Chondrocyte (in vitro differentiated cells): ENCODE measurements at regions not wholly inside any gene's neighbourhood (a gene's known extent, or its start where the extent isn't known, plus 50 kb on each side); places are given as distances from the start of the nearest gene placed in this dataset.

Experiments
- DNase-seq: peaks from one replicate; pipeline ENCODE4 v3.0.0; 2021; ENCODE audit warnings: mixed read lengths, low spot score
- H3K27ac Mint-ChIP-seq: one replicate; pipeline ENCODE4 v1.8.0; 2021; ENCODE audit warnings: mild to moderate bottlenecking, moderate library complexity, mixed read lengths; ENCODE audit not compliant: unreplicated experiment
- H3K27me3 Mint-ChIP-seq: 2 replicates; pipeline ENCODE4 v1.8.0; 2021; ENCODE audit warnings: low read depth, mixed read lengths
- H3K36me3 Mint-ChIP-seq: 2 replicates; pipeline ENCODE4 v1.8.0; 2021; ENCODE audit warnings: low read depth, mixed read lengths
- H3K4me1 Mint-ChIP-seq: 2 replicates; pipeline ENCODE4 v1.8.0; 2021; ENCODE audit warnings: low read depth, mild to moderate bottlenecking, mixed read lengths
- H3K4me3 Mint-ChIP-seq: one replicate; pipeline ENCODE4 v1.8.0; 2021; ENCODE audit warnings: mild to moderate bottlenecking, moderate library complexity, mixed read lengths; ENCODE audit not compliant: unreplicated experiment
- H3K9me3 Mint-ChIP-seq: 2 replicates; pipeline ENCODE4 v1.8.0; 2021; ENCODE audit warnings: low read depth, mixed read lengths
- TF ChIP-seq, protein P1 (sequence below): fragments of 200-600 bp; sonication (generic); IDR thresholded peaks from 2 replicates; pipeline ENCODE4 v1.5.0; 2021; ENCODE audit warnings: antibody characterized with exemption, mild to moderate bottlenecking, moderate library complexity

DNA sequence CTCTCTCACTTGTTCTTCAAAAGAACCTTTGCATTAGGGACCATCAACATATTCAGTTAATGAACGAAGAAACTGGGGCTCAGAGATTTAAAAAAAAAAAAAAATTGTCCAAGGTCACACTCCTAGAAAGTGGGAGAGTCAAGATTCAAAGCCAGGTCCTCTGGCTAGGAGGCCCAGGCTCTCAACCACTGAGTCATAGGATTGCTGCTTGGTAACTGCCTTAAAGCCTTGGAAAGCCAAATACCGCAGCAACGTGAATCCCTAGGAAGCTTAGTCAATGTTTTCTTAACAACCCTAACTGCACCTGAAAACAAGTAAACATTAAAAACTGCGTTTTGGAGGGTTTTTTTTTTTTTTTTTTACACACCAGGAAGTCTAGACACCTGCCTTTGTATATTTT lies 156.8 kb downstream of the WNT5A start:
- H3K27me3 Mint-ChIP-seq = no peaks in the 10 kb centered on the region
- TF ChIP-seq, protein P1, sequence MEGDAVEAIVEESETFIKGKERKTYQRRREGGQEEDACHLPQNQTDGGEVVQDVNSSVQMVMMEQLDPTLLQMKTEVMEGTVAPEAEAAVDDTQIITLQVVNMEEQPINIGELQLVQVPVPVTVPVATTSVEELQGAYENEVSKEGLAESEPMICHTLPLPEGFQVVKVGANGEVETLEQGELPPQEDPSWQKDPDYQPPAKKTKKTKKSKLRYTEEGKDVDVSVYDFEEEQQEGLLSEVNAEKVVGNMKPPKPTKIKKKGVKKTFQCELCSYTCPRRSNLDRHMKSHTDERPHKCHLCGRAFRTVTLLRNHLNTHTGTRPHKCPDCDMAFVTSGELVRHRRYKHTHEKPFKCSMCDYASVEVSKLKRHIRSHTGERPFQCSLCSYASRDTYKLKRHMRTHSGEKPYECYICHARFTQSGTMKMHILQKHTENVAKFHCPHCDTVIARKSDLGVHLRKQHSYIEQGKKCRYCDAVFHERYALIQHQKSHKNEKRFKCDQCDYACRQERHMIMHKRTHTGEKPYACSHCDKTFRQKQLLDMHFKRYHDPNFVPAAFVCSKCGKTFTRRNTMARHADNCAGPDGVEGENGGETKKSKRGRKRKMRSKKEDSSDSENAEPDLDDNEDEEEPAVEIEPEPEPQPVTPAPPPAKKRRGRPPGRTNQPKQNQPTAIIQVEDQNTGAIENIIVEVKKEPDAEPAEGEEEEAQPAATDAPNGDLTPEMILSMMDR = no peak
- H3K4me1 Mint-ChIP-seq = peaks cover 55% of the 10 kb centered on the region
- H3K27ac Mint-ChIP-seq = peak overlapping the region; percentile 83
- H3K36me3 Mint-ChIP-seq = no peaks in the 10 kb centered on the region
- no peak for DNase-seq
- H3K4me3 Mint-ChIP-seq = no peak overlapping the region
- no peaks in the 10 kb centered on the region for H3K9me3 Mint-ChIP-seq

DNA sequence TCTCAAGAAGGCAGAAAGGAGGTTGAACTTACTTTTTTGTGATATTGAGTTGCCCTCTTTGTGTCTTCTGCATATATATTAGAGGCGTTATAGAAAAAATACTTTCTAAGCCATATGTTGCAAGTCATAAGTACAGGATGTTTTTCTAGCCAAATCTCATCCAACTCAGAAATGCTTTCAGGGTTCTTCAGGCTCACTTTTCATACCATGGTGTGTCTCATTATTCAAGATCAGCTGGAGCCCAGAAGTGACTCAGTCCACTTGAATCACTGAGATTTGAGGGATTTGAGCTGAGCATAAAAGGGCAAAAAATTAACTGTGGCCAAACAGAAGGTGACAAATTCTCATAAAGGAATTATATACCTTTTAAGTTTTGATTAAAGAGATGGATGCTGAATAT lies 157.3 kb downstream of the WNT5A start:
- H3K27me3 Mint-ChIP-seq = no peaks in the 10 kb centered on the region
- TF ChIP-seq, protein P1 = no peak
- H3K9me3 Mint-ChIP-seq = no peaks in the 10 kb centered on the region
- peaks cover 55% of the 10 kb centered on the region for H3K4me1 Mint-ChIP-seq
- H3K4me3 Mint-ChIP-seq = no peak overlapping the region
- peak overlapping the region; percentile 83 for H3K27ac Mint-ChIP-seq
- no peak for DNase-seq
- H3K36me3 Mint-ChIP-seq = no peaks in the 10 kb centered on the region

DNA sequence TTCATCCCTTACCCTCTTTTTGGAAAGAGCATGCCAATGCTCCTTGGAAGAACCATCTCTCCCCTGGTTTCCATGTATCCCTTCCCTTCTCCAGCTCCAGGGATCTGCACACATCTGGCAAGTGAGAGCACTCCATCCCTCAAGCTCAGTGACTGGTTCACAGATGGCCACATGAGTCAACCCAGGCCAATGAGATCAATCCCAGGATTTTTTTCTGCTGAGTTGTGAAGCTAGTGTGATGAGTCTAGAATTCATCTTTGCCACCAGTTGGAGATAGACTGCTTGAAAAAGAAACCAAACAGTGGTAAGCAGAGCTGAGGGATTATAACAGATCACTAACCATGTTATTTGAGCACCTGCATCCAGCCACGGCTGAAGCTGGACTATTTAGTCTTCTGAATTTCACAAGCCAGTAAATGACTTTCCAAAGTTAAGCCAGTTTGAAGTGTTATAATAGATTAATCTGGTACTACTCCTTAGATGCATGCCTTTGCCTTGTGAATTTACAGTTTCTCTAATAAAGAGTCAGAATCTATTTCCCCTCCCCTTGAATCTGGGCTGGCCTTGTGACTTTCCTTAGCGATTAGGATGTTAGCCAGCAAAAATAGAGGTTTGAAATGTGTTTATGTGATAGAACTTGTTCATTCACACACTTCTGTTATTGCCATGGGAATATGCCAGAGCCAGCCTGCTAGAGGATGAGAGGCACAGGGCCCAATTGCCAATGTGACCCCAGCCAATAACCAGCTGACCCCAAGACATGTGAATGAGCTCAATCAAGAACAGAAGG lies 159.8 kb downstream of the WNT5A start:
- DNase-seq = no peak
- no peaks in the 10 kb centered on the region for H3K27me3 Mint-ChIP-seq
- TF ChIP-seq, protein P1 = no peak
- no peaks in the 10 kb centered on the region for H3K36me3 Mint-ChIP-seq
- H3K4me3 Mint-ChIP-seq = no peak overlapping the region
- H3K4me1 Mint-ChIP-seq = peaks cover 41% of the 10 kb centered on the region
- H3K27ac Mint-ChIP-seq = no peak overlapping the region
- no peaks in the 10 kb centered on the region for H3K9me3 Mint-ChIP-seq

DNA sequence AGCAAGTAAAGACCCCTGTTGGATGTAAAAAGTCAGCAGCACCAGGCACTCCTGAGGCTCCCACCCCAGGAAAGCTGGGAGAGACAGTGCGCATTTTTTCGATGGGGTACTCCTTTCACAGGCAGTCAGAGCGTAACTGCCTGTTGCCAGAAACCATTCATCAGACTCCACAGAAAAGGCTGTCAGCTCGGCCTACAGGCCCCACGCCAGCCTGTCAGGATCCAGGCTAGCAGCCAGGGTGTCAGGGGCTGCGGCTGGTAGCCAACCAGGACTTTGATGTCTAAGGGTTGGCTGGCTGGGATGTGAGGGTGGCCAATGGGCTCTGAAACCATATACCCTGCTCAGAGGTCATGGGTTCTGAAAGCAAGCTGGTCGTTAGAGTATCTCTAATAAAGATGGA lies 164.5 kb downstream of the WNT5A start:
- Mint-ChIP-seq H3K27me3 (no peaks in the 10 kb centered on the region), H3K4me3 (no peak overlapping the region), H3K36me3 (no peaks in the 10 kb centered on the region), H3K9me3 (no peaks in the 10 kb centered on the region), H3K4me1 (peaks cover 5% of the 10 kb centered on the region), H3K27ac (no peak overlapping the region)
- no peak for DNase-seq
- TF ChIP-seq, protein P1 = no peak

DNA sequence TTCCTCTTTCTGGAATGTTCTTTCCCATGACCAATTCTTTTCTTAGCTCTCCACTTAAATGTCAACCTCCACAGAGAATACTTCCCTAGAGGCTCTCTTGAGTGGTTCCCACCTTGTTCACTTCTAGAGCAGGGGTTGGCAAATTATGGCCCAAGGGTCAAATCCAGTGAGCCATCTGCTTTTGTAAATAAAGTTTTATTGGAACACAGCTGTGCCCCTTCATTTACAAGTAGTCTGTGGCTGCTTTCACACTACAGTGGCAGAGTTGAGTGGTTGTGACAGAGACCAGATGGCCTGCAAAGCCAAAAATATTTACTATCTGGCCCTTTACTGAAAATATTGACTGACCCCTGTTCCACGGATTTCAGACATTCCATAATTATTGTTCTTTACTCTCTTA lies 166.2 kb downstream of the WNT5A start:
- Mint-ChIP-seq H3K4me3 (no peak overlapping the region), H3K27me3 (no peaks in the 10 kb centered on the region), H3K9me3 (no peaks in the 10 kb centered on the region), H3K27ac (no peak overlapping the region), H3K4me1 (no peaks in the 10 kb centered on the region), H3K36me3 (no peaks in the 10 kb centered on the region)
- TF ChIP-seq, protein P1 = no peak
- no peak for DNase-seq
